ENCODE measurements at regions not wholly inside any gene's neighbourhood (a gene's known extent, or its start where the extent isn't known, plus 50 kb on each side); places are given as distances from the start of the nearest gene placed in this dataset.
"Not testable (repeated sequence)": the region's sequence is repeated elsewhere in the genome, so short reads cannot be mapped to it uniquely, and the experiment has no call there.

DNA sequence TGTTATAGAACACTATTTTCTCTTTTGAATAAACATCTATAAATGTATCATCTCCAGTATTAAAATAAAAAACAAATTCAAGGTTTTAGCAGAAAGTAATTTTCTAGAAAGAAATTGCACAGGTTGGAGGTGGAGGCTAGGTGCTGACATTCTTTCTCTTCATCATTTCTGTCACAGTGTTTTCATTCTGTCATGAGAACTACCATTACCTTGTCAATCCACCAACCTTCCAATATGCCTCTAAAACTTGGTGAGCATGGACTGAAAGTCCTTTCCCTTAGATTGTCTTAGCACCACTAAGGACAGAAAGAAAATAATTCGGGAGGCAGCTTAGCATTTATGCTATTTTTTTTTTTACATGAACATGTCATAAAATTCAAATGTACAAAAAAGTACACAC is 596.2 kb upstream of the DPPA4 start:
- intact Hi-C loops (cut with DNase I) = no loop called here
- ATAC-seq = no peak
- DNase-seq (ENCODE audit: missing footprints) = no peak

DNA sequence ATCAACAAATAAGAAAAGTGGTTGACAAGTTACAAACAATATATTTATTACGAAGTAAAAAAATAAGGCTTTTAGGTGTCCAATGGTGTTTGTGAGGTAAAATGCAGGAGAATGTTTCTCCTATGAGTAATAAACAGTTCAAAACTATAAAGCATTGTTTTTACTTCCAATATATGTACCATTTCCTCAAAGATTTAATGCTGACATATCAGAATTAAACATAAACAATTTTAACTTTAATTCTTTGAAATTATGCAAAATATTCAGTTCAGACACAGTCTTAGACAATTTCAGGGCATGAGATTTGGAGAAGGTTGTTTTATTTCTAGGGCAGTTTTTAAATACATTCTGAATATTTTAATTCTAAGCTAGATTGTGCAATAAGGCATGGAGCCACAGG is 602.5 kb upstream of the DPPA4 start:
- ATAC-seq = no peak
- intact Hi-C loops (cut with DNase I) = no loop called here
- DNase-seq (ENCODE audit: missing footprints) = no peak

DNA sequence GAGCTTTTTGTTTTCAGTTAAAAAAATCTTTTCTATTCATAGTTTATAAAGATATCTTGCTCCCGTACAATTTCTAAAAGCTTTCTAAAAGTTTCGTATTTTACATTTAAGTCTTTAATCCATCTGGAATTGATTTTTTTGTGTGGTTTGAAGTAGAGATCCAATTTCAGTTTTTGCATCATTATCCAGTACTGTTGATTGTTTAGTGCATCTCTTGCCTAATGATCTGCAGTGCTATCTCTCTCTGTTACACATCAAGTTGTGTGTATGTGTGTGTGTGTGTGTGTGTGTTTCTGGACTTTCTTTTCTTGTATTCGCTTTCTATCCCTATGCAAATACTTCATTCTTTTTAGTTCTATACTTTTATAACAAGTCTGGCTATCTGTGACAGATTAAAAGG is 605.8 kb upstream of the DPPA4 start:
- ATAC-seq (no peak), DNase-seq (ENCODE audit: missing footprints) (no peak)
- intact Hi-C loops (cut with DNase I) = no loop called here

DNA sequence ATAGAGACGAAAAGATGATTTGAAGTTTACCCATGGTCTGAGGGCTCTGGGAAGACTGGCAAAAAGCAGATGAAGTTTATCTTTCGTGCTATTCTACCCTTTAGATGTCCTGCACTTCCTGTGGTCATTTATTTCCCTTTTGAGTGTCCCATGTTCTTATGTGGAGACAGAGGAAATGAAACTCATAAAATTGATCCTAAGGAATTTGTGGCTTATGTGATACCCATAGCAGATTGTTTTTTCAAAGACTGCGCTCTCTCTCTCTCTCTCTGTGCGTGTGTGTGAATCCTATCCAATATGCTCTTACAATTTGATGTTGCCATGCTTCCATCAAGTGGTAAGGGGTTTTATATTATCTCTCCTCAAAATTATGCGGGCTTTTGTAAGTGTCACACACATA is 607.5 kb upstream of the DPPA4 start:
- ATAC-seq (no peak), DNase-seq (ENCODE audit: missing footprints) (no peak)
- intact Hi-C loops (cut with DNase I) = no loop called here

DNA sequence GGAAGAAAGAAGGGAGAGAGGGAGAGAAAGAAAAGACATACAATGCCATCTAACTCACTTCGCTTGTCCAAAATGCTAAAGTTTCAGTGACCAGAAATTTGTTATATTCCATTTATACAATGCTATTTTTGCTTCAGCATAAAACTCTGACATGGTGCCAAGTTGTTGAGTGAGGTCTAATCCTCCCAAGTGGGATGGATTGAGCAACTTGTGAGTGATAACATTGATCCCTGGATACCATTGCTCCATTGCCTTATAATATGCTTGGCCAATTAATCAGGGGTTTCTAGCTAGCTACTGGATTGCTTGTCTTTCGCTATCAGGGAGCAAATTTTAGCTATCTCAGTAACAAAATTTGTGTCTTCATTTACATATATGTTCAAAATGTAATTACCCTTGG is 615.6 kb upstream of the DPPA4 start:
- peak; percentile 60 for ATAC-seq
- intact Hi-C loops (cut with DNase I) = no loop called here
- no peak for DNase-seq (ENCODE audit: missing footprints)

DNA sequence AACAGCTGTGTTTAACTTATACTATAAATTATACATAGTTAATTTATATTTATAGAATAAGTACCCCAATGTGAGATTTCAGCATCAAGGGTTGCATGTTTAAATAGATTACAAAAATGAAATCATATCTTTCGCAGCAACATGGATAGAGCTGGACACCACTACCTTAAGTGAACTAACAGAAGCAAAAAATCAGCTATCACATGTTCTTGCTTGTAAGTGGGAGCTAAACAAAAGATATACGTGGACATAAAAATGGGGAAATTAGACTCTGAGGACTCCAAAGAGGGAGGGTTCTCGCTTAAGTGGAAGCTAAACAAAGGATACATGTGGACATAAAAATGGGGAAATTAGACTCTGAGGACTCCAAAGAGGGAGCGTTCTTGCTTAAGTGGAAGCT is 626.5 kb upstream of the DPPA4 start:
- ATAC-seq (no peak), DNase-seq (ENCODE audit: missing footprints) (no peak)
- intact Hi-C loops (cut with DNase I) = no loop called here

DNA sequence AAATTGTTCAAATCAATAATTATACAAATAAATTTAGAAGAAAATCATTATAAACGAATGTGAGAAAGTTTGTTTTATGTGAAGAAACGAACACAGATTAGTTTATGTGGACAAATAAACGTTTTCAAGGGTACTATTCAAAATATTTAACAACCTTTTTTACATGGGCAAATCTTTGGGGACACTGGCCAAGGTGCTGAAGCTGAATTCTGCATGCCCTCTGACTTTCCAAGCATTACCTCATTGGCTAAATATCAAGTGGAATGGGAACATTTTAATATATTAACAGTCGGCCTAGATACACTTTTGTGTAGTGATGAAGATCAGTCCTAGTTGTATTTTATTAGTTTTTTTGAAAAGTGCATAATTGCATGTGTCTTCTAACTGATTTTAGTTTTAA is 636.4 kb upstream of the DPPA4 start:
- intact Hi-C loops (cut with DNase I) = no loop called here
- DNase-seq (ENCODE audit: missing footprints) (no peak), ATAC-seq (no peak)

DNA sequence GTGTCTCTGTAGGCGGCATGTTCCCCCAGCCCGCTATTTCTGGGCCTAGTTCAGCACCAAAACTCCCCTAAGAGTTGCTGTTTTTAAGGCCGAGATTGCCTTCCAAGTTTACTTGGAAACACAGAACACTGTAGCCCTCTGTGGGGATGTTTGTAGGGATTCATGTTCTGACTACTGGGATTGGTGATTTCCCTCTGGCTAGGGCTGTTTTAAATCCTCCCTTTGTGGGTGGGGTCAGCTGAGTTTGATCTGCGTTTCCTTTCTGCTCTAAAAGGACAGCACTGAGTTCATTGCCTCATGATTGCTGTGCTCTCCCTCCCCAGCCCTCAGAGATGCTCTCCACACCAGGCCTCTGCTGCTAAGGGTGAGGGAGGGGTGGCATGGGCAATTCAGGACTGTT is 640.6 kb upstream of the DPPA4 start:
- DNase-seq (ENCODE audit: missing footprints) (no peak), ATAC-seq (peak; percentile 68)
- intact Hi-C loops (cut with DNase I) = no loop called here

DNA sequence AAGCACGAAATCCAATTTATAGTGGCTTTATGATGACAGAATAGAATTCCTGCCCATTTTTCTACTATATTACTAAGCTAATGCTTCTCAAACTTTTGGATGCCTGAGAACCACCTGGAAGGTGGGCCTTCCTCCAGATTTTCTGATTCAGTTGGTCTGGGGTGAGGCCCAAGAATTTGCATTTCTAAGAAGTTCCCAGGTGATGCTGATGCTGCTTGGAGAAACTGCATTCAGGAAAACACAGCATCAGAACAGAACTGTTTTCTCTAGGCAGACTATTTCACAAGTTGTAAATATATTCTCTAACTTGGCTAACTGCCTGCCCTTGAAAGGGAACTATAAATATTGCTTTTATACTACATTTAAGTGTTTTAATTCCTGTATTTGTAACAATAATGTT is 644.9 kb upstream of the DPPA4 start:
- no peak for ATAC-seq
- no peak for DNase-seq (ENCODE audit: missing footprints)
- intact Hi-C loops (cut with DNase I) = no loop called here

DNA sequence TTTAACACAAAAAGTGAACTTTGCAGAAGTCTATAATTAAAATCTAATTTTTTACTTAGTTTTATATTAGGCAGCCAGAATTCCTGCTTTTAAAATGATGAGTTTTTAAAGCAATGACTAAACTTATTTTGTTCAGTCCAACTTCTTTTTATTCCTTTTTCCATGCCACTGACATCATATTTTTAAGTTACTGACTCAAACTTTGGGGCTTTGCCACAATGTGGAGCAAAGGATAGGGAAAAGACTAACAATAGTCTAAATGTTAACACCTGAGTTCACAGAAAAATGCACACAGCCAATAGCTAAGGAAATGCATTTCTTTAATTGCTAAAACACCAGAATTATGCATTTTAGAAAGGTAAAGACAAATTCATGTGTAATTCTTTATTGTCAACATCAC is 647.6 kb upstream of the DPPA4 start:
- ATAC-seq = no peak
- intact Hi-C loops (cut with DNase I) = no loop called here
- no peak for DNase-seq (ENCODE audit: missing footprints)

DNA sequence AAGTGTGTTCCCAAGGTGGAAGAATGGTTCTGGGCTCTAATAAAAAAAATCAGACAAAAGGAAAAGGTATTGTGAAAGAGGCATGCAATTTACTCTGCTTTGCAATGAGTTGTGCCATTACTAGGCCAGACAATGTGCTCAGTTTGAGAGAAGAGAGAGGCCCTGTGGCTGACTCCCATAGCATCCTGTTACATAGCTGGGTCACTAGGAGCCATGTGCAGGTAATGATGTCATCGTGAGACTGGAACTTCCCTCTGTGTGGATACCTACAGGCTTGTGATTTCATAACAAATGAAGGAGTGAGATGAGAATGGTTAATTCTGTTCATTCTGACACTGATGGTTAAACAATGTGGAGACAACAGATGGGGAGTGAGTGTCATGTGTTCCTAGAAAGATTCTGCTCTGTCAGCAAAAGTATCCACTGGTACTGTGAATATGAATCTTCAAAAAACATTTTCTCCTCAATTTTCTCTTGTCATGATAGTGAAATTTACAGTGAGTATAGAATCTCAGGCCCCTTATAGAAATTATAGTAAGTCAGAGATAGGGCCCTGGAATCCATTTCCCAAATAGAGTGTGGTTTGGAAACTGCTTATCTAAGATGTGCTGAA is 648.7 kb upstream of the DPPA4 start:
- ATAC-seq (no peak), DNase-seq (ENCODE audit: missing footprints) (no peak)
- intact Hi-C loops (cut with DNase I) = no loop called here

DNA sequence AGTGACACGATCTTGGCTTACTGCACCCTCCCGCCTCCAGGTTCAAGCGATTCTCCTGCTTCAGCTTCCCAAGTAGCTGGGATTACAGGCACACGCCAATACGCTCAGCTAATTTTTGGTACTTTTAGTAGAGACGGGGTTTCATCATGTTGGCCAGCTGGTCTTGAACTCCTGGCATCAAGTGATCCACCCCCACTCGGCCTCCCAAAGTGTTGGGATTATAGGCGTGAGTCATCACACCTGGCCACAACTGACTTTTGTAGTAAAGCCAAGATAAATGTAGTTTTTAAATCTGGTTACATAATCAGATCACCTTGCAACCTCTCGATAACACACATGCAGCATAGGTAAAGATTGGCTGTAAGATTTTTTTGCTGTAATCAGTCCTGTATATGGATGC is 657.5 kb upstream of the DPPA4 start:
- ATAC-seq (no peak), DNase-seq (ENCODE audit: missing footprints) (no peak)
- intact Hi-C loops (cut with DNase I) = no loop called here

DNA sequence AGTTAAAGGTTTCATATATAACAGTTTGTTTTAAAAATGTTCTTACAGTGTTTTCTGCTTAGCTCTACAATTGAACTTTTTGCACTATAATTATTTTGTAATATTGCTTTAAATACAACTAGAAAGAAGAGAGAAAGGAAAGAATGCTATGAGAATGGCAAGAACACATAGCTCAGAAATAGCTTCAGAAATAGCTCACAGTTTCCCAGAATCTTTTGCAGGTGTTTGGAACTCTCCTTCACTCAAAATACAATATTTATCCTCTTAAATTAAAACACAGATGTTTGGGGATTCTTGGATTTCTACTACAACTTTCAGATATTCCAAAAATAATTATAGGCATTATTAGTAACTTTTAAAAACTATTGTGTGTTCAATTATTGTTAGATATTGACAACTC is 658.0 kb upstream of the DPPA4 start:
- no peak for DNase-seq (ENCODE audit: missing footprints)
- intact Hi-C loops (cut with DNase I) = no loop called here
- ATAC-seq = no peak

DNA sequence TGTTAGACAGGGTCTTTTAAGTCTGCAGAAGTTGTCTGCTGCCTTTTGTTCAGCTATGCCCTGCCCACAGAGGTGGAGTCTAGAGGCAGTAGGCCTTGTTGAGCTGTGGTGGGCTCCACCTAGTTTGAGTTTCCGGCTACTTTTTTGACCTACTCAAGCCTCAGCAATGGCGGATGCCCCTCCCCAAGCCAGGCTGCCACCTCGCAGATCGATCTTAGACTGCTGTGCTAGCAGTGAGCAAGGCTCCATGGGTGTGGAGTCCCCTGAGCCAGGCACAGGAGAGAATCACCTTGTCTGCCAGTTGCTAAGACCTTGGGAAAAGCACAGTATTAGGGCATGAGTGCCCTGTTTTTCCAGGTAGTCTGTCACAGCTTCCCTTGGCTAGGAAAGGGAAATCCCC is 664.6 kb upstream of the DPPA4 start:
- intact Hi-C loops (cut with DNase I); ATAC-seq: not testable (repeated sequence)

DNA sequence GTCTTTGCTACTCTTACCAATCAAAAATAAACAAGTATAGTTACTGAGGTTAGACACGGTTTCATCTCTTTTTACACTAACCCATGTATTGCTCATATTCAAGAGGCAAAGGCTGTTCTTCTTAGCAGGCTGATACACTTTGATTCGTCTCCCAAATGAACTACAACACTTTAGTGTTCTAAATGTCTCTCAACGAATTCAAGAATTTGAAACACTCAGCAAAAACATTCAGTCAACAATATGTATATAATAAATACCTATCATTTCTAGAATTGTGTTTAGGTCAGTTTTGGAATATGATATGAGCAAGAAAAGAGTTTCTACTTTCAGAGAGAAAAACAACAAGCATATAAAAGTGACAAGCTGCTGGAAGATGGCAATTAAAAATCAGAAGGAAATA is 669.6 kb upstream of the DPPA4 start:
- intact Hi-C loops (cut with DNase I) = no loop called here
- ATAC-seq = no peak

More for the DNA sequence above, 664.6 kb upstream of the DPPA4 start:
- DNase-seq (ENCODE audit: missing footprints) = not testable (repeated sequence)

DNA sequence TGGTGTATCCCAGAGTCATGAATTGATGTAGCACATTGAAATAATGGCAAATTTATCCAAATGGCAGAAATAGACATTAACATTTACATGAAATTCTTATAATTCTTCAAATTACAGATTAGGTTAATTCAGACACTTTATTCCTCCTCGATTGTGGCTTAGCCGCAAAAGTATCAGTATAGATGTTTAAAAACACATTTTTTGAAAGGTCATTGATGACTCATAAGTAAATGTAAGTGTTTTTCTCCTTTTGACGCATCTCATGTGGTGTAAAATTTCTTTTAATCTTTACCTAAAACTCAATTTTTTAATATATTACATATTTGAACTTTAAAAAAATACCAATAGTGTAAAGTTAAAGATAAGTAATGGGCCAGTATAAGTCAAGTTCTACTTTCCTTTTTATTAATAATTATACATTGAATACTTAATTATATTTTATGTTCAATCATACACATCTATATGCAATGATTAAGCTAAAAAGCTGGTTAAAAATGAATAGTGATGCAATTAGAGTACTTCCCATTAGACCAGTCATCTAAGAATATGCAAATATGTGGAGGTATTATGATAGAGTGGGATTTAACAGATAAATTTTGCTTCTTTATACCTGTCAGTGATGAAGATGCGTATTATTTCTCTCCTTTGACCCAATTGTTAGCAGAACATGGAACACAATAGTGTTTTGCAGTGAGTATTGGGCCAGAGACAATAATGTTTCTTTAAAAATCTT is 678.1 kb upstream of the DPPA4 start:
- ATAC-seq (no peak), DNase-seq (ENCODE audit: missing footprints) (no peak)
- intact Hi-C loops (cut with DNase I) = no loop called here

More for the DNA sequence above, 669.6 kb upstream of the DPPA4 start:
- DNase-seq (ENCODE audit: missing footprints) = no peak

DNA sequence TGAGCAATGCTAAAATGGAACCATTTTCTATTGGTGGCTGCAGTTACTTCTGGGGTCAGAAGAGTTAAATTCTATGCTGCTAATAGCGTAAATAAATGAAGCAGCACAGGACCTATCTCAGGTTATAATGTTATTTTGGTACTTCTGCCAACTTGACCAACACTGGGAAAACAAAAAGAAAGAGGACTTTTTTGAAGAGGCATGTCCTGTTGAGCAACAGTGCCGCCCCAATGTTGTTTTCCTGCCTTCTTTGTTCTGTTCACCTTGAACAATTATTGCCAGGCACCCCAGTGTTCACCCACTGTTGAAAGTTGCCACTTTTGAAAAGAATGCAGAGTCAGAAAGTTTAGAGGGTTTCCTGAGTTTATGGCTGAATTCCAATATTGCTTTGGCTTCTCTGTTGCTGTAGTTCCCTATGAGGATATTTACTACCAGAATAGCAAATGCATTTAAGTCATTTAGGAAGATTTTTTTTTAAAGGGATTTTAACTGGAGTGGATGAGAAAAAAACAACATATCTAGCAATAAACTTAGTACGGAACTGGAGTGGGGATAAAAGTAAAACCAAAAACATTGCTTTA is 679.0 kb upstream of the DPPA4 start:
- ATAC-seq (no peak), DNase-seq (ENCODE audit: missing footprints) (no peak)
- intact Hi-C loops (cut with DNase I) = no loop called here

DNA sequence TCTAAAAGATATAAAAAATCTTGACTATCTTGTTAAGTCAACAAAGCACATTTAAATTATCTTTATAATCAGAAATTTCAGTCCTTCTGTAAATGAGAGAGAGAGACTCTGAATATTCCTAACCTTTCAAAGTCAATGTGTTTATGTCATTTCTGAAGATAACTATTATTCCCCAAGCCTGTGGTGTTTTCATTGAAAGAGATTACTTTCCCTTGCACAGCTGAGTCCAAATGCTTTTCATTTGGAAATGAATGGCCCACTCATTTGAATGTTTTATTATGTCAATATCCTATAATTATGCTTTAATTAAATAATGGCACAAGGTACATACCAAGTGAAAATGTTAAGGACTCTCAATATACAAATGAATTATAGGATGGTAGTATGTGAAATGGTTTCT is 680.0 kb upstream of the DPPA4 start:
- intact Hi-C loops (cut with DNase I) = no loop called here
- DNase-seq (ENCODE audit: missing footprints) (no peak), ATAC-seq (no peak)

DNA sequence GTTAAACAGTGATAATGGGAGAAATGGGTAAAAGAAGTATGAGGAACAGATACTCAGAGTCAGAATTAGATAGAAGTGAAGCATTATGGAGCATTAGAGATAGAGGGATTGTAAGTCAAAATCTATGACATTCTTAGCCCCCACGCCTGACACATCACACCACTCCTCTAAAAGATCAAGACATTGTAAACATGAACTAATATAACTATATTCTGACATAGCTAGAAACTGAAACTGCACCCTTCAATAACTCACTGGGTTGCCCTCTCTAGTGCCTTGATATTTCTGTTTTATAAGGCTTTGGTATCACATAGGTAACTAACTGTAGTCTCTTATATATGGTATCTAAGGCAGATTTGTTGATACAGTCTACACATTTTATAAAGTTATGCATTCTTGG is 684.3 kb upstream of the DPPA4 start:
- intact Hi-C loops (cut with DNase I) = no loop called here
- no peak for ATAC-seq
- DNase-seq (ENCODE audit: missing footprints) = no peak

DNA sequence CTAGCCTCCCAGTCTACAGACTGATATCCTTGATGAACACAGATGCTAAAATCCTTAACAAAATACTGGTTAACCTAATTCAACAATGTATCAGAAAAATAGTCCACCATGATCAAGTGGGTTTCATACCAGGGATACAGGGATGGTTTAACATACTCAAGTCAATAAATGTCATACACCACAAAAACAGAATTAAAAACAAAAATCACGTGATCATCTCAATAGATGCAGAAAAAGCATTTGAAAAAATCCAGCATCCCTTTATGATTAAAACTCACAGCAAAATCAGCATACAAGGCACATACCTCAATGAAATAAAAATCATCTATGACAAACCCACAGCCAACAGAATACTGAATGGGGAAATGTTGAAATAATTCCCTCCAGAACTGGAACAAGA is 685.7 kb upstream of the DPPA4 start:
- intact Hi-C loops (cut with DNase I); ATAC-seq; DNase-seq (ENCODE audit: missing footprints): not testable (repeated sequence)

DNA sequence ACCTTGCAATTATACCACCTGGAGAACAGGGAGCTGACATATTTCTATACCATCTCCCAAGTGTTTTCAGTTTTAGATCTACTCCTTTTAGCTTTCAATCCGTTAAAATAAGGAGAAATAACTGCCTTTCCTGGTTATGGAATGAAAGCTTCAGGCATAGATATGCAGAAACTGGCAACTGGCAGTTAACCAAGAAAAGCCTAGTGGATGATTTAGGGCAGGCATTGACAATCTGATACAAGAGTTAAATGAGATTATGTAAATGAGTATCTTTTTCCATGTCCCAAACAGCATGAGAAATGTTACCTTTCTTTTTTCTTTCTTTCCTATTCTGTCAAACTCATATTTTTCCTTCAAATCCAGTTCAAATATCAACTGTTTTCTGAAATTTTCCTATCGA is 689.1 kb upstream of the DPPA4 start:
- intact Hi-C loops (cut with DNase I) = no loop called here
- DNase-seq (ENCODE audit: missing footprints) = no peak
- ATAC-seq = no peak
